T-helper 1 cell treated with Interleukin-12 subunit alpha and Interleukin-12 subunit beta and Interleukin-4 antibody, amounts not matched to agents 30 ng/mL and 1 ng/mL, for 36 hours (primary cell): ENCODE measurements at regions not wholly inside any gene's neighbourhood (a gene's known extent, or its start where the extent isn't known, plus 50 kb on each side); places are given as distances from the start of the nearest gene placed in this dataset.

Experiments
- intact Hi-C: fragments of 100-400 bp; cut with micrococcal nuclease; formaldehyde crosslinking; loops from one replicate; pipeline ENCODE4 v1.15.1; 2024

- intact Hi-C loops, result no loop called here
These were observed 280.8 kb downstream of the RERGL start for GRCh38 chr12:17809206-17809605.

- intact Hi-C loops, result no loop called here
These were observed 287.0 kb downstream of the RERGL start for GRCh38 chr12:17802657-17803641.

- intact Hi-C loops, result no loop called here
These were observed 296.1 kb downstream of the RERGL start for GRCh38 chr12:17793854-17794253.

- intact Hi-C loops, result no loop called here
These were observed 311.8 kb downstream of the RERGL start for GRCh38 chr12:17778242-17778641.

- intact Hi-C loops, result loop anchor here (5.0 kb wide), 1 partner anchor 74 kb away; no protein-coding TSS in a partner anchor
These were observed 326.6 kb downstream of the RERGL start for GRCh38 chr12:17763366-17763765.

- intact Hi-C loops, result loop anchor here (5.0 kb wide), 1 partner anchor 77 kb away; no protein-coding TSS in a partner anchor
These were observed 330.0 kb downstream of the RERGL start for GRCh38 chr12:17759982-17760381.
